Activated CD8-positive, alpha-beta T cell treated with anti-CD3 and anti-CD28 coated beads for 36 hours (primary cell): ENCODE measurements at regions not wholly inside any gene's neighbourhood (a gene's known extent, or its start where the extent isn't known, plus 50 kb on each side); places are given as distances from the start of the nearest gene placed in this dataset.

Experiments
- ATAC-seq: fragments of 200-7000 bp; cut with Tn5 transposase; one replicate; pipeline ENCODE4 v1.10.0; 2021; ENCODE audit warnings: mild to moderate bottlenecking, moderate library complexity
- CTCF ChIA-PET: fragments of 350-600 bp; sonication (Branson Sonifier 250); formaldehyde crosslinking; loops from one replicate; lab custom pipeline; 2021; ENCODE audit warnings: antibody characterized with exemption; lab: Charles Lee
- POLR2A ChIA-PET: fragments of 350-600 bp; sonication (Branson Sonifier 250); formaldehyde crosslinking; loops from one replicate; lab custom pipeline; 2021; ENCODE audit warnings: antibody characterized with exemption; lab: Charles Lee
- DNase-seq: peaks from one replicate; pipeline ENCODE4 v3.0.0-alpha.2; 2020
- H3K27ac Mint-ChIP-seq: one replicate; pipeline ENCODE4 v1.8.0; 2021; ENCODE audit warnings: mild to moderate bottlenecking, mixed read lengths
- H3K27me3 Mint-ChIP-seq: one replicate; pipeline ENCODE4 v1.8.0; 2021; ENCODE audit warnings: mixed read lengths
- H3K36me3 Mint-ChIP-seq: one replicate; pipeline ENCODE4 v1.8.0; 2021; ENCODE audit warnings: low read depth, mixed read lengths
- H3K4me1 Mint-ChIP-seq: one replicate; pipeline ENCODE4 v1.8.0; 2021; ENCODE audit warnings: low read depth, mixed read lengths
- H3K4me3 Mint-ChIP-seq: one replicate; pipeline ENCODE4 v1.8.0; 2021; ENCODE audit warnings: mild to moderate bottlenecking, moderate library complexity, mixed read lengths
- H3K9me3 Mint-ChIP-seq: one replicate; pipeline ENCODE4 v1.8.0; 2021; ENCODE audit warnings: mixed read lengths
- CTCF ChIP-seq: fragments of 200-600 bp; IDR thresholded peaks from one replicate; pipeline ENCODE4 v1.8.0; 2022; ENCODE audit warnings: antibody characterized with exemption, mild to moderate bottlenecking
- intact Hi-C: fragments of 100-400 bp; cut with micrococcal nuclease; formaldehyde crosslinking; loops from one replicate; pipeline ENCODE4 v1.10.0; 2022

DNA sequence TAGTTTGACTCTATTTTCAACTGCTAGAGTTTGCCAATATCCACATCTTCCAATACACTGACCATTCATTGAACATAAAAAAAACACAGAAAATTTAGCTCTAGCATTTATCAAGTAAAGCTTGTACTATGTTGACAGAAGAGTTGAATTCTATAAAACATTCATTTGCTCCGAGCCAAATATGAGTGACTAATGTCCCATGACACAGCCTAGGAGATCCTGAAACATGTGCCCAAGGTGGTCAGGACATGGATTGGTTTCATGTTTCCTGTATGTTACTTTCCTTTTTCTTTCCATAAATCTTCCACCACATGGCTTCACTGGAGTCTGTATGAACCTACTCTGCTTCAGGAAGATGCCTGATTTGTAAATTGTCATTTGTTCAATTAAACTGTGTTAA is 122.4 kb upstream of the PRDM9 start:
- ATAC-seq (no peak), DNase-seq (no peak)
- Mint-ChIP-seq H3K4me1 (no peaks in the 10 kb centered on the region), H3K9me3 (peaks cover 22% of the 10 kb centered on the region), H3K4me3 (no peak overlapping the region), H3K27ac (no peak overlapping the region), H3K27me3 (no peaks in the 10 kb centered on the region), H3K36me3 (no peaks in the 10 kb centered on the region)
- ChIA-PET CTCF (no interaction called here), POLR2A (no interaction called here)
- no peak for TF ChIP-seq CTCF
- intact Hi-C loops: no loop called here

GRCh38 chr5:23372177-23372576 is 135.2 kb upstream of the PRDM9 start:
- no peak for TF ChIP-seq CTCF
- CTCF ChIA-PET: interaction anchor here (1.0 kb wide), 1 partner anchor 11 kb away, joined by 3 read pairs; no protein-coding TSS in a partner anchor
- POLR2A ChIA-PET: interaction anchor here (0.7 kb wide), 1 partner anchor 12 kb away, joined by 3 read pairs; no protein-coding TSS in a partner anchor
- no peak overlapping the region for H3K27ac Mint-ChIP-seq
- H3K9me3 Mint-ChIP-seq: peaks cover 12% of the 10 kb centered on the region
- no peak overlapping the region for H3K4me3 Mint-ChIP-seq
- intact Hi-C loops: no loop called here
- no peak for ATAC-seq
- H3K27me3 Mint-ChIP-seq: no peaks in the 10 kb centered on the region
- no peak for DNase-seq
- no peaks in the 10 kb centered on the region for H3K36me3 Mint-ChIP-seq
- H3K4me1 Mint-ChIP-seq: no peaks in the 10 kb centered on the region

GRCh38 chr5:23368393-23368792 is 139.0 kb upstream of the PRDM9 start:
- Mint-ChIP-seq H3K27ac (no peak overlapping the region), H3K9me3 (peaks cover 13% of the 10 kb centered on the region), H3K27me3 (no peaks in the 10 kb centered on the region), H3K4me1 (no peaks in the 10 kb centered on the region), H3K36me3 (no peaks in the 10 kb centered on the region), H3K4me3 (no peak overlapping the region)
- CTCF ChIA-PET: no interaction called here
- POLR2A ChIA-PET: no interaction called here
- DNase-seq: no peak
- no peak for ATAC-seq
- TF ChIP-seq CTCF: no peak
- intact Hi-C loops: no loop called here

DNA sequence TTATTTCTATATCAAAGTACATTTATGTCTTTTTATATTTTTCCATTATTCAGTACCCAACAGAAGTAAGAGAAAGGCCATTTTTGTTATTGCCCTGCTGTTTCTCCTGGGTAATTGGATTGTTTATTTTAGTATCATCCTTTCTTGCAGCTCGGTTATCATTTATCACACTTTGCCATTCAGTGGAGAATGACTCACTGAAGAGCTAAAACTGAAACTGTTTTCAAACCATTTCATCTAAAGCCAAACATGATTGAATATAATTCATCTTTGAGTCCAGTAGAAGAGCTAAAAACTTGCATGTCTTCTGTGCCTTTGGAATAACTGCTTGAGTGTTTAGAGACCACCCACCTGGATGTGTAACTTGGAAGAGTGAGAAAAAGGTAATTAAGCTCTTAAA is 139.5 kb upstream of the PRDM9 start:
- ChIA-PET CTCF (no interaction called here), POLR2A (no interaction called here)
- DNase-seq (no peak), ATAC-seq (no peak)
- TF ChIP-seq CTCF: no peak
- Mint-ChIP-seq H3K4me3 (no peak overlapping the region), H3K27ac (no peak overlapping the region), H3K27me3 (no peaks in the 10 kb centered on the region), H3K36me3 (no peaks in the 10 kb centered on the region), H3K4me1 (no peaks in the 10 kb centered on the region), H3K9me3 (peaks cover 13% of the 10 kb centered on the region)
- intact Hi-C loops: no loop called here

DNA sequence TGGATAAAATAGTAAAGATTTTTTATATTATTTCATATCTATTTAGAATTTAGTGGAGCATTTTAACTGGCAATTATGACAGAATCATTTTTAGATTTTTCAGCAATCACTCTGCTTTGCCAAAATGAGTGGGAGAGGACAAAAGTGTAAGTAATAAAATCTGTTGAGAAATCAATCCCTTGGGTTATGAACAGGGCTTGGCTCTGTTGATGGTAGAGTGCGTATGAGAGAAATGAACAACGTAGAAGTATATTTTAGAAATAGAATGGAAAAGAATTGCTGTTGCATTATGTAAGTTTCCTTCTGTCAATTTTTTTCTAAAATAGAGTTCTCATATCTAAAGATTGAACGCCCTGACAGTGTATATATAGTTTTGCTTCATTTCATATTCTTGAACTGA is 154.1 kb upstream of the PRDM9 start:
- H3K9me3 Mint-ChIP-seq: peaks cover 5% of the 10 kb centered on the region
- POLR2A ChIA-PET: no interaction called here
- DNase-seq (no peak), ATAC-seq (no peak)
- no peaks in the 10 kb centered on the region for H3K27me3 Mint-ChIP-seq
- no peaks in the 10 kb centered on the region for H3K4me1 Mint-ChIP-seq
- TF ChIP-seq CTCF: no peak
- H3K36me3 Mint-ChIP-seq: no peaks in the 10 kb centered on the region
- intact Hi-C loops: no loop called here
- H3K27ac Mint-ChIP-seq: no peak overlapping the region
- H3K4me3 Mint-ChIP-seq: no peak overlapping the region
- CTCF ChIA-PET: no interaction called here
